GM12865 (cell line): ENCODE measurements at regions not wholly inside any gene's neighbourhood (a gene's known extent, or its start where the extent isn't known, plus 50 kb on each side); places are given as distances from the start of the nearest gene placed in this dataset.

Source experiments
- DNase-seq: peaks from one replicate; pipeline ENCODE4 v3.0.0; 2010; ENCODE audit warnings: low read depth
- H3K4me3 ChIP-seq: 2 replicates; pipeline ENCODE4 v1.5.1; 2011; ENCODE audit warnings: mild to moderate bottlenecking, low read depth, low read length, control low read depth
- TF ChIP-seq, protein P1 (sequence below): IDR thresholded peaks from 2 replicates; pipeline ENCODE4 v1.5.1; 2011; ENCODE audit warnings: low read length, control low read depth, low read depth, inconsistent platforms; ENCODE audit not compliant: insufficient read depth; ENCODE audit errors: missing control alignments

DNA sequence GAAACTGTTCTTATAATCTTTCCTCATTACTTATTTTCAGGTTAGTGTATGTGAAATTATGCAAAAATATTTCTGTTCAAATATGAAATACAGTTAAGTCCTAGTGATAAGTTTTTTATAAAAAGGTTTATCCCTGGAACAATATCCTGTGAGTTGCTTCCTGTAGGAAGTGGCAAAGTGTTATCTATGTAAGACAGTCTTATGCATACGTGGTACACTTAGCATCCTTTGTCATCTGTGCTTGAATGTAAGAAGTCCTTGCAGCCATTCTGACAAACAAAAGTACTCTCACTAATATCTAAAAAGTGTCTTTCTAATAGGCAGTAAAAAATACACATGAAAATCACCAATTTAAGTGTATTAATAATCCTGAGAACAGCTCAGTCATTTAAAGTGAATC lies 372.5 kb upstream of the BCHE start:
- no peak for DNase-seq
- H3K4me3 ChIP-seq, result no peak overlapping the region
- TF ChIP-seq, protein P1, sequence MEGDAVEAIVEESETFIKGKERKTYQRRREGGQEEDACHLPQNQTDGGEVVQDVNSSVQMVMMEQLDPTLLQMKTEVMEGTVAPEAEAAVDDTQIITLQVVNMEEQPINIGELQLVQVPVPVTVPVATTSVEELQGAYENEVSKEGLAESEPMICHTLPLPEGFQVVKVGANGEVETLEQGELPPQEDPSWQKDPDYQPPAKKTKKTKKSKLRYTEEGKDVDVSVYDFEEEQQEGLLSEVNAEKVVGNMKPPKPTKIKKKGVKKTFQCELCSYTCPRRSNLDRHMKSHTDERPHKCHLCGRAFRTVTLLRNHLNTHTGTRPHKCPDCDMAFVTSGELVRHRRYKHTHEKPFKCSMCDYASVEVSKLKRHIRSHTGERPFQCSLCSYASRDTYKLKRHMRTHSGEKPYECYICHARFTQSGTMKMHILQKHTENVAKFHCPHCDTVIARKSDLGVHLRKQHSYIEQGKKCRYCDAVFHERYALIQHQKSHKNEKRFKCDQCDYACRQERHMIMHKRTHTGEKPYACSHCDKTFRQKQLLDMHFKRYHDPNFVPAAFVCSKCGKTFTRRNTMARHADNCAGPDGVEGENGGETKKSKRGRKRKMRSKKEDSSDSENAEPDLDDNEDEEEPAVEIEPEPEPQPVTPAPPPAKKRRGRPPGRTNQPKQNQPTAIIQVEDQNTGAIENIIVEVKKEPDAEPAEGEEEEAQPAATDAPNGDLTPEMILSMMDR, result no peak

DNA sequence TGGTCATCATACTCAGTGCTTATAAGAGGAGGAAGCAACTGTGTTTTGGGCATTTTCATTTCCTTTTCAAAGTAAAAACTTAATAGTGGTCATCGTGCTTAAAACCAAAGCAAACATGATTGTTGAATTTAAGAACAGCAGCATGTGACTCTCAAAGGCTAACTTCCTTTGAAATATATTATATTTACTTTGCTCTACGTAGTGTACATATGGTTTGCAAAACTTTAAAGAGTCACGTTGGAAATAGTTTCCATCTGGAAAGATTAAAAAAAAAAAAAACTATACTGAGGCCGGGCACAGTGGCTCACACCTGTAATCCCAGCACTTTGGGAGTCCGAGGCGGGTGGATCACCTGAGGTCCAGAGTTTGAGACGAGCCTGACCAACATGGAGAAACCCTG lies 367.9 kb upstream of the BCHE start:
- no peak for DNase-seq
- TF ChIP-seq, protein P1, result no peak
- H3K4me3 ChIP-seq, result no peak overlapping the region

DNA sequence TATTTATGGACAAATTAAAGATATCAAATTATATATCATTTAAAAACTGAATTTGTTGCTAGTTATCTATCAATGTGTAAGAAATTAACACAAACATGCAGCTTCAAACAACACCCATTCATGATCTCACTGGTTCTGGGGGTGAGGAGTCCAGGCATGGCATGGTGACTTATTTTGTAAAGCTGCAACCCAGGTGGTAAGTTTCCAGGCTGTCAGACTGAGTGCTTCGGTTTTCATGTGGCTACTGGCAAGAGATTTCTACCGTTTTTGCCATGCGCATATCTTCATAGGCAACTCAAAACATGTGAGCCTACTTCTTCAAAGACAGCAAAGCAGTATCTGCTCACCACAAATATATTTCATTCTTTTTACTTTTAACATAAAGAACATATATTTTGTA lies 364.3 kb upstream of the BCHE start:
- TF ChIP-seq, protein P1, result no peak
- no peak overlapping the region for H3K4me3 ChIP-seq
- no peak for DNase-seq

DNA sequence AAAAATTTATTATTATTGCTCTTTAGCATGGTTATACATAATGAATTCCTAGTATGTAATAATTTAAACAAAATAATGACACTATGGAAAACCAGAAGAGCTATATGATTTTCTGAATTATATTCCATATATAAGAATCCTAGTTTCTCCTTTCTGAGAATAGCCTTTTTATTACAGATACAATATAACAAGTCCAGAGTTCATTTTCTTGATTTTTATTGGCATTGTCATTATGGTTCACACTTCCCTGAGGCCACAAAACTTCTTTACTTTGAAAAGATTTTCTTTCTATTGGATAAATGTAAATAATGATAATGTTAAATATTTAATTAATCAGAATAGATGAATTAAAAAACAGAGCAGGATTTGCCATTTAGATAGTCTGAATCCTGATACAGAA lies 362.3 kb upstream of the BCHE start:
- H3K4me3 ChIP-seq, result no peak overlapping the region
- DNase-seq, result no peak
- TF ChIP-seq, protein P1, result no peak

DNA sequence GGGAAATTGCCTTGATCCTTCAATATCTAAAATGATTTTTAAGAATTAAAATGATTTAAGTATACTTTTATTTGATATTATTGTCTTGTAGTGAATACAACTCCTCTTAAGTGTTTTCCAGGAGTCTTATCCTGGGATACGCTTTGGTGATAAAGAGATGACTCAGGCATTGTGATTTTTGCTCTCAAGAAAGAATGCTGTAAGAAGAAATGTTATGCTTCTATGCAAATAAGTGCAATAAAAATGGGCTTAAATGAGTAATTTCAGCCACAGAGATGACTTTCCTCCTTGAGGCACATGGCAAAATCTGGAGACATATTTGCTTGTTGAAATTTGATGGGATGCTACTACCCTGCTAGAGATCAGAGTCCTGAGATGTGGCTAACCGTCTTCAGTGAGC lies 358.6 kb upstream of the BCHE start:
- H3K4me3 ChIP-seq, result no peak overlapping the region
- DNase-seq, result no peak
- TF ChIP-seq, protein P1, result no peak

DNA sequence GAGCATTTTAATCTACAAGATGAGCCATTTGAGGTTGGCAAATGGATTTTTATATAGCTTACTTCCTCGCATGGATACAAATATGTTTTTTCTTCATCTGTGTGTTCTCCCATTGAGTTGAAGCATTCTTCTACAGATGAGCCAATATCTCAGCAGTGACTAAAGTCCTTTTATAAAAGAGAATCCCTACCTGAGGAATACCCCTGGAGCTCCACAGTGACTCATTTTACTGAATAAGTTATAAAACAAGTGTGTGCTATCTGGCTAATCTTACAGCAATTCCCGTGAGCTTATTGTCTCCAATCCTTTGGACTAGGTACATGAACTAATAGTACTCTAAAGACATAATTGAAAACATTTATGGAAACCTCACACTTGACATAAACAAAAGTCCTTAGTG lies 354.2 kb upstream of the BCHE start:
- TF ChIP-seq, protein P1, result no peak
- H3K4me3 ChIP-seq, result no peak overlapping the region
- no peak for DNase-seq

DNA sequence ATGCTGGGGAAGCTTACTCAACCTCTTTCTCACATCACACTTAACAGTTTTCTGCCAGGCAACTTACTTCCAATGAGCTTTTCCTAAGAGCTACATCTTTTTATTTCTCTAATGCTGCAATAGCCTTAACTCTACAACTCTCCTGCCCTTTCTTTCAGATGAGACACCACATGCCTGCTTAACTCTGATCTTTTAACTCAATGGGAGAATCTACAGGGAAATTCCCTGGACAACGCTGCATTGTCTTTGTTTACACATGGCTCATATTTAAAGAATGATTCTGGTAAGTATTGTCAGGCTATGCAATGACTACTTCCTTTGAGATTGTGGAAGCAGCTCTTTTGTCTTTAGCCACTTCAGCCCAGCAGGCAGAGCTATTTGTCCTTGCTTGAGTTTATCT lies 353.1 kb upstream of the BCHE start:
- DNase-seq, result no peak
- no peak overlapping the region for H3K4me3 ChIP-seq
- TF ChIP-seq, protein P1, result no peak
